ENCODE measurements at regions not wholly inside any gene's neighbourhood (a gene's known extent, or its start where the extent isn't known, plus 50 kb on each side); places are given as distances from the start of the nearest gene placed in this dataset.
"Not testable (repeated sequence)": the region's sequence is repeated elsewhere in the genome, so short reads cannot be mapped to it uniquely, and the experiment has no call there.

- H3K4me3 ChIP-seq (ENCODE audit: control insufficient read depth, low read depth, low read length) = no peak overlapping the region
- no peak for DNase-seq (ENCODE audit: low read depth)
- TF ChIP-seq CTCF (conservative IDR thresholded peaks at IDR 0.05; ENCODE audit: control insufficient read depth, insufficient read depth, low read depth, low read length) = no peak
Measured at GRCh38 chrX:131869182-131869581, 153.9 kb upstream of the STK26 start.

GRCh38 chrX:131874300-131874699 is 148.8 kb upstream of the STK26 start:
- no peak for DNase-seq (ENCODE audit: low read depth)
- no peak overlapping the region for H3K4me3 ChIP-seq (ENCODE audit: control insufficient read depth, low read depth, low read length)
- no peak for TF ChIP-seq CTCF (conservative IDR thresholded peaks at IDR 0.05; ENCODE audit: control insufficient read depth, insufficient read depth, low read depth, low read length)

- H3K4me3 ChIP-seq (ENCODE audit: control insufficient read depth, low read depth, low read length); DNase-seq (ENCODE audit: low read depth): not testable (repeated sequence)
Measured at GRCh38 chrX:131875827-131876226, 147.3 kb upstream of the STK26 start.

- no peak for DNase-seq (ENCODE audit: low read depth)
- no peak overlapping the region for H3K4me3 ChIP-seq (ENCODE audit: control insufficient read depth, low read depth, low read length)
- no peak for TF ChIP-seq CTCF (conservative IDR thresholded peaks at IDR 0.05; ENCODE audit: control insufficient read depth, insufficient read depth, low read depth, low read length)
Measured at GRCh38 chrX:131881194-131881593, 141.9 kb upstream of the STK26 start.

- not testable (repeated sequence) for H3K4me3 ChIP-seq (ENCODE audit: control insufficient read depth, low read depth, low read length); DNase-seq (ENCODE audit: low read depth)
Measured at GRCh38 chrX:131885042-131885441, 138.1 kb upstream of the STK26 start.

GRCh38 chrX:131893857-131894256 is 129.2 kb upstream of the STK26 start:
- DNase-seq (ENCODE audit: low read depth); H3K4me3 ChIP-seq (ENCODE audit: control insufficient read depth, low read depth, low read length): not testable (repeated sequence)

GRCh38 chrX:131894995-131895394 is 128.1 kb upstream of the STK26 start:
- no peak for TF ChIP-seq CTCF (conservative IDR thresholded peaks at IDR 0.05; ENCODE audit: control insufficient read depth, insufficient read depth, low read depth, low read length)
- H3K4me3 ChIP-seq (ENCODE audit: control insufficient read depth, low read depth, low read length) = no peak overlapping the region
- DNase-seq (ENCODE audit: low read depth) = peak; percentile 49

GRCh38 chrX:131895807-131896206 is 127.3 kb upstream of the STK26 start:
- no peak for TF ChIP-seq CTCF (conservative IDR thresholded peaks at IDR 0.05; ENCODE audit: control insufficient read depth, insufficient read depth, low read depth, low read length)
- H3K4me3 ChIP-seq (ENCODE audit: control insufficient read depth, low read depth, low read length) = no peak overlapping the region
- no peak for DNase-seq (ENCODE audit: low read depth)

GRCh38 chrX:131901546-131901945 is 121.6 kb upstream of the STK26 start:
- H3K4me3 ChIP-seq (ENCODE audit: control insufficient read depth, low read depth, low read length) = no peak overlapping the region
- no peak for TF ChIP-seq CTCF (conservative IDR thresholded peaks at IDR 0.05; ENCODE audit: control insufficient read depth, insufficient read depth, low read depth, low read length)
- no peak for DNase-seq (ENCODE audit: low read depth)

Data from fibroblast of mammary gland (primary cell).